ENCODE measurements at regions not wholly inside any gene's neighbourhood (a gene's known extent, or its start where the extent isn't known, plus 50 kb on each side); places are given as distances from the start of the nearest gene placed in this dataset.

DNA sequence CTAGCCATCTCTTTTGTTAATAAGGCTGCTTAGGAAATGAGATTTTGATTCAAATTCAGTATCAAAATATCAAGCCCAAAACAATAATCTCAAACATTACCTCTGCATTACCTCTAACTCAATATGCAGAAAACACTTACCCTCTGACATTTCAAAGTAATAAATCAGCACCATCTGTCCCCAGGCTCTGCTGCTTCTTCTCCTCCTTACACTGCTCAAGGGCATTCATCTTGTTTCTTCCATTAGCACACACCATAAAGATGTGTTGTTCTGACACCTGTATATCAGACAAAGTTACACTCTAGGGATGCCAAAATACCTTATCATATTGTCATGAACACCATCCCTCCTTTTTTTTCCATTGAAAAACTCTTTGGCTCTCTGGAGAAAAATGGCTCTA is 1630.3 kb downstream of the RPA4 start:
- no peak overlapping the region for H3K4me3 Mint-ChIP-seq
- H3K4me1 Mint-ChIP-seq, result no peaks in the 10 kb centered on the region
- no peaks in the 10 kb centered on the region for H3K27me3 Mint-ChIP-seq
- no peaks in the 10 kb centered on the region for H3K9me3 Mint-ChIP-seq (ENCODE audit: low read depth)
- ChIA-PET POLR2A (no interaction called here), CTCF (no interaction called here)
- ATAC-seq, result no peak
- H3K36me3 Mint-ChIP-seq (ENCODE audit: low read depth), result no peaks in the 10 kb centered on the region
- DNase-seq, result no peak
- intact Hi-C loops (cut with DNase I, micrococcal nuclease), result no loop called here
- no peak overlapping the region for H3K27ac Mint-ChIP-seq

DNA sequence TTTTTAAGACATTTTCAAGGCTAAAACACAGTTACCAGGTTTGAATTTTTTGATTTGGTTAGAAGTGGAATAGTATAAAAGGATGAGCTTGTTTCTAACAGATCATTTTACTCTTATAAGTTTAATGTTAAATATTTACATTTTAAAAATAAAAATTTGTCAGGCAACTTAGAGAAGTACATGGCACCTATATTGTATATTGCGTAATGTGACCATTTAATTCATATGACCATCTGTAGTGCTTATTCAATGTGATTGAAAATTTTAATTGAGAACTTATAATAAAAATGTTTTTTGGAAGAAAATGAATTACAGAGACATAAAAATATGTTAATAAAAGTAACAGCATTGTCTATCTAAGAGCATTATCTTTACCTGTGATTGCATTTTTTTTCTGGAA is 1632.4 kb downstream of the RPA4 start:
- Mint-ChIP-seq H3K27me3 (no peaks in the 10 kb centered on the region), H3K4me3 (no peak overlapping the region), H3K36me3 (ENCODE audit: low read depth) (no peaks in the 10 kb centered on the region), H3K9me3 (ENCODE audit: low read depth) (no peaks in the 10 kb centered on the region), H3K4me1 (no peaks in the 10 kb centered on the region), H3K27ac (no peak overlapping the region)
- intact Hi-C loops (cut with DNase I, micrococcal nuclease), result no loop called here
- ATAC-seq (no peak), DNase-seq (no peak)
- POLR2A ChIA-PET, result no interaction called here
- CTCF ChIA-PET, result no interaction called here

DNA sequence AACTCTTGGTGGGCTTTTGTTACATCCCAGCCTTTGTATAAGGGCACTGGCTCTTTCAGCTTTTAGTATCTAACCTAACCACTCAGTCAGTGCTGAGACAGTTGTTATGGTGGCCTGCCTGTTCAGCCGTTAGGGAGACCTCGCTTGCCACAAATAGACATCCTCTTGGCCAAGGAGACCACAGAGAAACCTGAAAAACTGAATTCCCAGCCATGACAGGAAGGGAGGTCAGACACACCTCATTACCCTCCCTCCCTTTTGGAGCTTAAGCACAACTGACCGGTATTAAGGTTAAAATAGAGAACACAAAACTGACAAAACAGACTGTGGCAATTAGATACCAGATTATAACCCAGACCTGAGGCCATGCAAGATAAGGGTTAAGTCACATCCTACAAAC is 1639.3 kb downstream of the RPA4 start:
- POLR2A ChIA-PET, result no interaction called here
- Mint-ChIP-seq H3K27me3 (no peaks in the 10 kb centered on the region), H3K27ac (no peak overlapping the region), H3K4me1 (no peaks in the 10 kb centered on the region), H3K36me3 (ENCODE audit: low read depth) (no peaks in the 10 kb centered on the region), H3K4me3 (no peak overlapping the region), H3K9me3 (ENCODE audit: low read depth) (no peaks in the 10 kb centered on the region)
- intact Hi-C loops (cut with DNase I, micrococcal nuclease), result no loop called here
- DNase-seq (no peak), ATAC-seq (no peak)
- CTCF ChIA-PET, result interaction anchor here (0.7 kb wide), 1 partner anchor 10 kb away, joined by 4 read pairs; no protein-coding TSS in a partner anchor

DNA sequence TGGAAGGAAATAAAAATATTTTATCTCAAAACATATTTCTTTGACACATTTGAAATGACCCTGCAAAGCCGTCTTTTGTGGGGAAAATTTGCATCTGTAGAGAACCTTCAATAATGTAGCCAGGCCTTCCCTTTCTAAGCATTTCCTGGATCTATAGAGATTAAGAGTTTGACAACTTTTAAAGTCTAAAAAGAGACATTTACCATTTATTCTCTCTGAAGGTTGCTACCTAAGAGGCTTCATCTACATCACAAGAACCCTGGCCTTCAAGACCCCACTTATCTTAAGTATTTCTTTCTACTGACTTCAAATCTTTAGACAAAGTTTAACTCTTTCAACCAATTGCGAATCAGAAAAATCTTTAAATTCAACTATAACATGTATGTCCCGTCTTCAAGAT is 1639.8 kb downstream of the RPA4 start:
- DNase-seq (no peak), ATAC-seq (no peak)
- Mint-ChIP-seq H3K36me3 (ENCODE audit: low read depth) (no peaks in the 10 kb centered on the region), H3K9me3 (ENCODE audit: low read depth) (no peaks in the 10 kb centered on the region), H3K27ac (no peak overlapping the region), H3K4me1 (no peaks in the 10 kb centered on the region), H3K4me3 (no peak overlapping the region), H3K27me3 (no peaks in the 10 kb centered on the region)
- intact Hi-C loops (cut with DNase I, micrococcal nuclease), result no loop called here
- CTCF ChIA-PET, result no interaction called here
- POLR2A ChIA-PET, result no interaction called here

DNA sequence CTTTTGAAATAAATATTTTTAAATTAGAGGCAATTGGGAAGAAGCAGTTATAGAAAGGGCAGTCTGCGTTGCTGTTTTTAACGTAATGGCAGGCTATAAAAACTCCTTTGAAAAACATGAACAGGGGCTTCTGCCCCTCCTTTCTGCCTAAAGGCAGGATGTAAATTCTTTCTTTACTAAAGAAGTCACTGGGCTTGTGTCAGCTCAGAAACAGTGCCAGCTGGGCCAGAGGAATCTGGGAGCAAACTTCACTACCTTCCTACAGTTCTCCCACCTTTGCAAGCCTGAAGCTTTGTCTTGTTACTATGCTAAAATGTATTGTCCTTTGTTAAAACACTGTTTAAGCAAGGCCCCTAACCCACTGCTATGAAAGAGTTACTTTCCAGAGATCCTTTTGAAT is 1664.8 kb downstream of the RPA4 start:
- H3K4me1 Mint-ChIP-seq, result no peaks in the 10 kb centered on the region
- no peaks in the 10 kb centered on the region for H3K36me3 Mint-ChIP-seq (ENCODE audit: low read depth)
- H3K27ac Mint-ChIP-seq, result no peak overlapping the region
- H3K4me3 Mint-ChIP-seq, result no peak overlapping the region
- no peaks in the 10 kb centered on the region for H3K27me3 Mint-ChIP-seq
- ChIA-PET POLR2A (no interaction called here), CTCF (no interaction called here)
- intact Hi-C loops (cut with DNase I, micrococcal nuclease), result no loop called here
- no peaks in the 10 kb centered on the region for H3K9me3 Mint-ChIP-seq (ENCODE audit: low read depth)
- DNase-seq, result no peak
- ATAC-seq, result no peak

DNA sequence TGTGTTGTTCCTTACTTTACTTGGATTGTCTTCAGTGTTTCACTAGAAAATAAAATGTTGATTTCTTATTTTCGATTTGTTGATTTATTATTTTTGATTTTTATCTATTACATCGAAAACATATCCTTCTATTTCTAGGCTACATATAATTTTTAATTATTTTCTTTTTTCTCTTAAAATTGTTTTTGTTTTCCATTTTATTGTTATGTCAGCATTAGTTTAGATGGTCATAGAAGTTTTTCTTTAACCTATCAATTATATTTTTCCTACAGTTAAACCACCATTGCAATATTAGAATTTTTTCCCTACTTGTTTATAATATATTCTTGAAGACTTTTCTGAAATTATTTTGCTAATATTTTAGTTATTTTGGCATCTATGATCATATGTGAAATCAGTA is 1685.1 kb downstream of the RPA4 start:
- Mint-ChIP-seq H3K27me3 (no peaks in the 10 kb centered on the region), H3K36me3 (ENCODE audit: low read depth) (no peaks in the 10 kb centered on the region), H3K9me3 (ENCODE audit: low read depth) (no peaks in the 10 kb centered on the region), H3K27ac (no peak overlapping the region), H3K4me3 (no peak overlapping the region), H3K4me1 (no peaks in the 10 kb centered on the region)
- ATAC-seq (no peak), DNase-seq (no peak)
- intact Hi-C loops (cut with DNase I, micrococcal nuclease), result no loop called here
- POLR2A ChIA-PET, result no interaction called here
- CTCF ChIA-PET, result no interaction called here

DNA sequence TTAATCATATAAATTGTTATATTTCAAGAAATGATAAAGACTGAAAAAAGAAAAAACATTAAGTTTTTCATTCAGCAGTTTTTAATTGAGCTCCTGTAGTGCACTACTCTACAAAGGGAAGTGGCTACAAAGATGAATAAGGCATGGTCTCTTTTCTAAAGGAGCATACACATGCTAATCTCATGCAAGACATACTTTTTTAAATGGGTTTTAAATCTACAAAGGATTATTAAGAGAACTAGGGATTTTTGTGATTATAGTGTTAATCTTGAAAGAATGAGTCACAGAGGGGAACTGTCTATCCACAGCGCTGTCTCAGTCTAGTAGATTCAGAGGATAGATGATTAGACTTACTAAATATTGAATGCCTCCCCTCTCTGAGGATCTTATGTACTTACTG is 1722.2 kb downstream of the RPA4 start:
- ATAC-seq (no peak), DNase-seq (no peak)
- POLR2A ChIA-PET, result no interaction called here
- CTCF ChIA-PET, result no interaction called here
- Mint-ChIP-seq H3K4me1 (no peaks in the 10 kb centered on the region), H3K36me3 (ENCODE audit: low read depth) (no peaks in the 10 kb centered on the region), H3K27me3 (no peaks in the 10 kb centered on the region), H3K9me3 (ENCODE audit: low read depth) (no peaks in the 10 kb centered on the region), H3K4me3 (no peak overlapping the region), H3K27ac (no peak overlapping the region)
- intact Hi-C loops (cut with DNase I, micrococcal nuclease), result no loop called here

DNA sequence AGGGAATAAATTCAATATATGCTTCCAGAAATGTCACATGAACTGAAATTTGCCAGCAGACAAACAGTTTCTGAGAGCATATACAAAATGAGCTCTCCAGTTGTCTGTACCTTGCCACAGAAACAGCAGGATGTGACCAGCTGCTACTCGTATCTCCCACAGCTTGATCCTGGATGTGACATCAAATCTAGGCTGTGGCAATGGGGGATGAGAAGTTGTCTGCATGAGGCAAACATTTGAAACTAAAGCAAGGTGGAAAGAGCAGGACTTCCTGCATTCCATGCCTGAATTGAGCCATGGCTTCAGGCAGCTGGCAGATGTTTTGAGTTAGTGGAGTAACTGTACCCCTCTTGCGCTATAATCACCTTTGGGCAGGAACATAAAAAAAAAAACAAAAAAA is 1724.0 kb downstream of the RPA4 start:
- Mint-ChIP-seq H3K36me3 (ENCODE audit: low read depth) (no peaks in the 10 kb centered on the region), H3K27ac (no peak overlapping the region), H3K27me3 (no peaks in the 10 kb centered on the region), H3K4me3 (no peak overlapping the region), H3K9me3 (ENCODE audit: low read depth) (no peaks in the 10 kb centered on the region), H3K4me1 (no peaks in the 10 kb centered on the region)
- ChIA-PET CTCF (no interaction called here), POLR2A (no interaction called here)
- intact Hi-C loops (cut with DNase I, micrococcal nuclease), result no loop called here
- ATAC-seq, result no peak
- no peak for DNase-seq

DNA sequence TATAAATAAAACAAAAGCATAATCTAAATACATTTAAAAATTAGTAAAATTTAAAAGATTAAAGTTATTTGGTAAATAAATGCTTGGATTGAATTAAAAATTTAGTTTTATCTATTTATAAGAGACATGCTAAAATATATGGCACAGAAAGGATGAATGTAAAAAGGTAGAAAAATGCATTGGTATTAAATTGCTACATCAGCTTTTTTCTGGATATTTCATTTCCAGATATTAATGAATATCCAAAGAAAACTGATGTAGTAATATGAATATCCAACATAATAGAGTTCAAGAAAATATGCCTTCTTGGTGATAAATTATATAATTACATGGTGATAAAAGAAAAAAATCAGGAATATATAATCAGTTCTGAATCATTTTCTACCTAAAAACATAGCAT is 1743.9 kb downstream of the RPA4 start:
- no peak for DNase-seq
- no peak for ATAC-seq
- no peaks in the 10 kb centered on the region for H3K36me3 Mint-ChIP-seq (ENCODE audit: low read depth)
- H3K9me3 Mint-ChIP-seq (ENCODE audit: low read depth), result peaks cover 1% of the 10 kb centered on the region
- intact Hi-C loops (cut with DNase I, micrococcal nuclease), result no loop called here
- ChIA-PET POLR2A (no interaction called here), CTCF (no interaction called here)
- H3K4me3 Mint-ChIP-seq, result no peak overlapping the region
- no peaks in the 10 kb centered on the region for H3K27me3 Mint-ChIP-seq
- no peak overlapping the region for H3K27ac Mint-ChIP-seq
- H3K4me1 Mint-ChIP-seq, result no peaks in the 10 kb centered on the region

DNA sequence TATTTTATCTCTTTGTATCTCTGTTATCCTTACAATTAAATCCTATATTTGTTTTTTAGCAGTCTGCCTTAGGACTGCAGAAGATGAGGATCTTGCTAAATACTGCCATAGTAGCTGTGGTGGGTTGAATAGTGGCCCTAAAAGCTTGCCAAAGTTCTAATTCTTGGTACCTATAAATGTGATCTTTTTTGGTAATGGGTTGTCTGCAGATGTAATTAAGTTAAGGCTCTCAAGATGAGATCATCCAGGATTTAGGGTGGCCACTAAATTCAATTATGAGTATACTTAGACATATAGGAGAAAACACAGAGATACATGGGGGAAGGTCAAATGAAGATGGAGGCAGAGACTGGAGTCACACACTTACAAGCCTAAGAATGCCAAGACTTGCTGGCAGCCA is 1753.7 kb downstream of the RPA4 start:
- CTCF ChIA-PET, result no interaction called here
- Mint-ChIP-seq H3K27ac (no peak overlapping the region), H3K4me3 (no peak overlapping the region), H3K36me3 (ENCODE audit: low read depth) (no peaks in the 10 kb centered on the region), H3K9me3 (ENCODE audit: low read depth) (peaks cover 4% of the 10 kb centered on the region), H3K27me3 (no peaks in the 10 kb centered on the region), H3K4me1 (no peaks in the 10 kb centered on the region)
- POLR2A ChIA-PET, result no interaction called here
- DNase-seq (no peak), ATAC-seq (no peak)
- intact Hi-C loops (cut with DNase I, micrococcal nuclease), result no loop called here

DNA sequence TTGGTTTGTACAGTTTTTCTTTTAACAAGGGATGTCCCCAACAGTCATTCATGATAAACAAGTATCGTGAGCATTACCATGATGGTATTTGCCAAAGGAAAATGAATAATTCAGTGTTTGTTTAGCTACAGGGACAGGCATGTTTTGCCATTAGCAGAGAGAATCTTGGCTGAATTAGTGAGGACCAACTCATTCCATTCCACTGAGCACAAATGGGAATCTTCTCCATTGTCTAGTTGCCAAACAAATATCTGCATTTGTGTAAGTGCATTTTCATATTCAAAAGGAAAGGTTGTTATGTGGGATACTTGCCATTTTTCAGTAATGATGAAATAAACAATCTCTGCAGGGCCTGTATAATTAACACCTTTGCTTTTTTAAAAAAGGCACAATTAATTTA is 1762.6 kb downstream of the RPA4 start:
- H3K27ac Mint-ChIP-seq, result no peak overlapping the region
- intact Hi-C loops (cut with DNase I, micrococcal nuclease), result no loop called here
- no peaks in the 10 kb centered on the region for H3K27me3 Mint-ChIP-seq
- CTCF ChIA-PET, result no interaction called here
- no peak overlapping the region for H3K4me3 Mint-ChIP-seq
- POLR2A ChIA-PET, result no interaction called here
- ATAC-seq (no peak), DNase-seq (no peak)
- no peaks in the 10 kb centered on the region for H3K9me3 Mint-ChIP-seq (ENCODE audit: low read depth)
- no peaks in the 10 kb centered on the region for H3K36me3 Mint-ChIP-seq (ENCODE audit: low read depth)
- H3K4me1 Mint-ChIP-seq, result no peaks in the 10 kb centered on the region

DNA sequence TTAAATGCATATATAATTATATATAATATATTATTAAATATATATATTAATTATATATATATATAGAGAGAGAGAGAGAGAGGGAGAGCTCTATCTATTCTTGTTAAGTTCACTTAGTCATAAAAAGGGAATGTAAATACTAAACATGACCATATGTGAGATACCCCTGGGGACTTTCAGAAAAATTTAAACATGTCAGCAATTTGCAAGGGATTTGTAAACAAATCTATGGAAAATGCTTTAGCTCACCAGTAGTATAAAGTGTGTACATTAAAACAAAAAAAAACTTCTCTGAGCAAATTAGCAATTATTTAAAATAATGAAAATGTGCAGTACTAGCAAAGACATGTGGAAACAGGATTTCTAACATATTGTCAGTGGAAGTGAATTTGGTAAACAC is 1755.5 kb downstream of the PCDH19 start:
- no peak overlapping the region for H3K4me3 Mint-ChIP-seq
- H3K27ac Mint-ChIP-seq, result no peak overlapping the region
- ChIA-PET CTCF (no interaction called here), POLR2A (no interaction called here)
- ATAC-seq (no peak), DNase-seq (no peak)
- no peaks in the 10 kb centered on the region for H3K36me3 Mint-ChIP-seq (ENCODE audit: low read depth)
- H3K9me3 Mint-ChIP-seq (ENCODE audit: low read depth), result no peaks in the 10 kb centered on the region
- H3K4me1 Mint-ChIP-seq, result no peaks in the 10 kb centered on the region
- intact Hi-C loops (cut with DNase I, micrococcal nuclease), result no loop called here
- no peaks in the 10 kb centered on the region for H3K27me3 Mint-ChIP-seq

Data from activated CD4-positive, alpha-beta T cell treated with anti-CD3 and anti-CD28 coated beads for 36 hours (primary cell).